H1 (cell line): ENCODE measurements at regions not wholly inside any gene's neighbourhood (a gene's known extent, or its start where the extent isn't known, plus 50 kb on each side); places are given as distances from the start of the nearest gene placed in this dataset.

Source experiments
- CHD7 ChIP-seq: fragments of 300-600 bp; sonication (generic); IDR thresholded peaks from 2 replicates; pipeline ENCODE4 v1.7.1; 2012; ENCODE audit warnings: low read length, moderate library complexity, mild to moderate bottlenecking, inconsistent platforms; ENCODE audit not compliant: insufficient replicate concordance

DNA sequence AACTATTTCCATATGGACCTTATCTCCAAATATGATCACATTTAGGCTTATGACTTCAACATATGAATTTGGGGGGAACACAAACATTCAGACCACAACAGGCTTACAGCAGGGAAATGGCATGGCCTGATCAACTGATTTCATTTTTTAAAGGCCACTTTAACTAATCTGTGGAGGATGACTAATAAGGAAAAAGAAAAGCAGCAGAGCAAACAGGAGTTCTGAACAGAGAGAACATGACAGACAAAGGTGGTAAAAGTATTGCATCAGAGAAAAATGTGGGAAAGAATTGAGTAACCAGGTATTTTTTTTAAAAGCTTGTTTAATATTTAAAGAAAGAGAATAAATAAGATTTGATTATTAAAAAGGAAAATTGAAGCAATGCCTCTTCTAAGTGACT is 366.1 kb upstream of the TMPO start (continued):
- TF ChIP-seq CHD7, result no peak
